Tibial artery (tissue), 4 donors: ENCODE measurements at regions not wholly inside any gene's neighbourhood (a gene's known extent, or its start where the extent isn't known, plus 50 kb on each side); places are given as distances from the start of the nearest gene placed in this dataset.
"Not testable (repeated sequence)": the region's sequence is repeated elsewhere in the genome, so short reads cannot be mapped to it uniquely, and the experiment has no call there.

Source experiments
- DNase-seq, 2 donors: peaks; one replicate each; pipeline ENCODE4 v3.0.0-alpha.2; 2019
- H3K27ac ChIP-seq, 2 donors: fragments of 200-600 bp; sonication (generic) in 1 of 2; 1 replicate in 1 of 2; 2 replicates in 1 of 2; pipeline ENCODE4 v1.5.1; 2018 to 2019; ENCODE audit warnings: mild to moderate bottlenecking in 1 of 2
- H3K27me3 ChIP-seq, 2 donors: fragments of 200-600 bp; sonication (generic) in 1 of 2; one replicate each; pipeline versions ENCODE4 v1.5.1 to v1.6.0; 2016 to 2019
- H3K36me3 ChIP-seq, 3 donors: fragments of 200-600 bp; sonication (generic) in 2 of 3; one replicate each; pipeline ENCODE4 v1.5.1; 2016 to 2019; ENCODE audit warnings: mild to moderate bottlenecking in 2 of 3
- H3K4me1 ChIP-seq, 4 donors: fragments of 200-600 bp; sonication (generic) in 2 of 4; 1 replicate in 3 of 4; 2 replicates in 1 of 4; pipeline ENCODE4 v1.5.1; 2016 to 2019
- H3K4me3 ChIP-seq, 2 donors: fragments of 200-600 bp; sonication (generic) in 1 of 2; 1 replicate in 1 of 2; 2 replicates in 1 of 2; pipeline ENCODE4 v1.5.1; 2018 to 2019; ENCODE audit warnings: mild to moderate bottlenecking in 2 of 2
- H3K9me3 ChIP-seq, 3 donors: fragments of 200-600 bp; sonication (generic) in 1 of 3; one replicate each; pipeline ENCODE4 v1.5.1; 2016 to 2019
- CTCF ChIP-seq, 2 experiments: fragments of 200-600 bp in 1 of 2; fragments of 450-650 bp in 1 of 2; IDR thresholded peaks; one replicate each; pipeline ENCODE4 v1.5.1; 2017 to 2019; ENCODE audit warnings: antibody characterized with exemption in 2 of 2, mild to moderate bottlenecking in 1 of 2, moderate library complexity in 1 of 2
- intact Hi-C: fragments of 100-400 bp; cut with DNase I; formaldehyde crosslinking; loops from one replicate; pipeline ENCODE4 v1.15.0; 2023; ENCODE audit warnings: low total_unique reads

DNA sequence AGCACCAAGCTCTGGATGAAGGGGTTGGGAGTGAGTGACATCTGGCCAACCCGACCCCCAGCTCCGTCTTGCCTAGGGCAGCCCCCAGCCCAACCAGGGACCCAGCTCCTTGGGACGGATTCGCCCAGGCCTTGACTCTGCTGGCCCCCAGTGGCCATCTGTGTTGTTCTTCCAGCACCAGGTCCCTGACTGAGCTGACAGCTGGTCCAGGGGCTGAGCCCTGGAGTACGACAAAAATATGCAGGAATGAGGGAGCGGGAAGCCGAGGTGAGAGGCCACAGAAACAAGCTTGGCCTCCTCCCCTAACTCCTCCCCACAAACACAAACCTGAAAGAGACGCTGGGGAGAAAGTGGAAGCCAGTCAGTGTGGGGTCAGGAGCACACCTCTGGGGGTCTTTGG lies 55.0 kb upstream of the PAX7 start:
- intact Hi-C loops, result no loop called here
- H3K4me1 ChIP-seq, result no peaks in the 10 kb centered on the region
- peaks cover 0 to 51% of the 10 kb centered on the region in 2 donors for H3K27me3 ChIP-seq
- no peaks in the 10 kb centered on the region for H3K36me3 ChIP-seq
- no peak overlapping the region for H3K27ac ChIP-seq
- peak in 1 of 2 donors; percentile 39 for DNase-seq
- TF ChIP-seq CTCF (IDR thresholded peaks at IDR 0.05), result peak; percentile 38 to 54
- H3K4me3 ChIP-seq, result no peak overlapping the region
- H3K9me3 ChIP-seq, result no peaks in the 10 kb centered on the region

- no peak overlapping the region for H3K4me3 ChIP-seq
- H3K9me3 ChIP-seq, result no peaks in the 10 kb centered on the region
- DNase-seq, result no peak
- H3K27ac ChIP-seq, result no peak overlapping the region
- H3K36me3 ChIP-seq, result no peaks in the 10 kb centered on the region
- intact Hi-C loops, result no loop called here
- H3K4me1 ChIP-seq, result peaks cover 0 to 10% (median 9%) of the 10 kb centered on the region in 4 donors
- peaks cover 0 to 40% of the 10 kb centered on the region in 2 donors for H3K27me3 ChIP-seq
- no peak for TF ChIP-seq CTCF (IDR thresholded peaks at IDR 0.05)
Observed at GRCh38 chr1:18578271-18578670, 52.4 kb upstream of the PAX7 start.

GRCh38 chr1:18579267-18579666 lies 51.4 kb upstream of the PAX7 start:
- peaks cover 0 to 20% (median 17%) of the 10 kb centered on the region in 4 donors for H3K4me1 ChIP-seq
- H3K27me3 ChIP-seq, result peaks cover 0 to 30% of the 10 kb centered on the region in 2 donors
- intact Hi-C loops, H3K27ac ChIP-seq, DNase-seq, H3K36me3 ChIP-seq, H3K9me3 ChIP-seq, H3K4me3 ChIP-seq: not testable (repeated sequence)

- no peak for TF ChIP-seq CTCF (IDR thresholded peaks at IDR 0.05)
- Histone ChIP-seq H3K9me3 (no peaks in the 10 kb centered on the region), H3K27ac (no peak overlapping the region), H3K4me1 (peaks cover 0 to 24% (median 17%) of the 10 kb centered on the region in 4 donors), H3K27me3 (peaks cover 0 to 22% of the 10 kb centered on the region in 2 donors), H3K4me3 (no peak overlapping the region), H3K36me3 (no peaks in the 10 kb centered on the region)
- DNase-seq, result no peak
- intact Hi-C loops, result no loop called here
Observed at GRCh38 chr1:18580047-18580446, 50.6 kb upstream of the PAX7 start.

- intact Hi-C loops, result no loop called here
- Histone ChIP-seq H3K4me3 (no peak overlapping the region), H3K27me3 (peaks cover 0 to 16% of the 10 kb centered on the region in 2 donors), H3K9me3 (no peaks in the 10 kb centered on the region), H3K27ac (no peak overlapping the region), H3K4me1 (peaks cover 0 to 24% (median 17%) of the 10 kb centered on the region in 4 donors), H3K36me3 (no peaks in the 10 kb centered on the region)
- no peak for DNase-seq
- TF ChIP-seq CTCF (IDR thresholded peaks at IDR 0.05), result no peak
Observed at GRCh38 chr1:18580691-18581419, 49.8 kb upstream of the PAX7 start.
